Fibroblast of pulmonary artery (primary cell): ENCODE measurements at regions not wholly inside any gene's neighbourhood (a gene's known extent, or its start where the extent isn't known, plus 50 kb on each side); places are given as distances from the start of the nearest gene placed in this dataset.

ENCODE experiments used
- DNase-seq: peaks from one replicate; pipeline ENCODE4 v3.0.0-alpha.2; 2010; ENCODE audit warnings: low read depth
- H3K4me3 ChIP-seq: replicated peaks from 2 replicates; pipeline ENCODE4 v1.5.1; 2011; ENCODE audit warnings: low read depth, mild to moderate bottlenecking, control low read depth, low read length, moderate library complexity
- TF ChIP-seq, protein P1 (sequence below): IDR thresholded peaks from 2 replicates; pipeline ENCODE4 v1.5.1; 2011; ENCODE audit warnings: mild to moderate bottlenecking, control low read depth, low read length, inconsistent platforms; ENCODE audit errors: missing control alignments

DNA sequence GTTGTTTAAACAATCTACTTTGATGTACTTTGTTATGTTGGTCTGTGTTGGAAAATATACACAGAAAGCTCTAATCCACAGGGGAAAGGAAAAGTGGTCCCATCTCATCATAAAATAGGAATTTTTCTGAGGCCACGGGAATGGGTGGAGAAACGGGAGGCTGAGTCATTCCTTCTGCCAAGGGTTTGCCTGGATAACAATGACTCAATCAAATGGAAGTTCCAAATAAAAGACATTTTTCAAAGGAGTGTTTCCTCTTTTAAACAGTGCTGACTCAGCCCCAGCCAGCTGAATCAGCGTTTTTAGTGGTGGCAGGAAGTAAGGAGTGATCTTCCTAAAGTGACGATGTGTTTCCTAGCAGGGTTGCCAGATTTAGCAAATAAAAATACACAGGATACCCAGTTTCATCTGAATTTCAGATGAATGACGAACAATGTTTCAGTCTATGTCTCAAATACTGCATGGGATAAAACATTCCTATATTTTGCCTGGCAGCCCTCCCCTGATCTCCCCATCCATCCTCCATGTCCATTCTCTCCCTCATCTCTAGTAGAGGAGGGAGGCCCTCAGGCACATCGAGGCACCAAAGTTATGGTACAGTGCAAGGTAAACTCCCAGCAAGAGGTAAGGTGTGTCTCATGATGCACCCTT is 345.4 kb upstream of the GATB start:
- peak; percentile 95 for DNase-seq
- TF ChIP-seq, protein P1, sequence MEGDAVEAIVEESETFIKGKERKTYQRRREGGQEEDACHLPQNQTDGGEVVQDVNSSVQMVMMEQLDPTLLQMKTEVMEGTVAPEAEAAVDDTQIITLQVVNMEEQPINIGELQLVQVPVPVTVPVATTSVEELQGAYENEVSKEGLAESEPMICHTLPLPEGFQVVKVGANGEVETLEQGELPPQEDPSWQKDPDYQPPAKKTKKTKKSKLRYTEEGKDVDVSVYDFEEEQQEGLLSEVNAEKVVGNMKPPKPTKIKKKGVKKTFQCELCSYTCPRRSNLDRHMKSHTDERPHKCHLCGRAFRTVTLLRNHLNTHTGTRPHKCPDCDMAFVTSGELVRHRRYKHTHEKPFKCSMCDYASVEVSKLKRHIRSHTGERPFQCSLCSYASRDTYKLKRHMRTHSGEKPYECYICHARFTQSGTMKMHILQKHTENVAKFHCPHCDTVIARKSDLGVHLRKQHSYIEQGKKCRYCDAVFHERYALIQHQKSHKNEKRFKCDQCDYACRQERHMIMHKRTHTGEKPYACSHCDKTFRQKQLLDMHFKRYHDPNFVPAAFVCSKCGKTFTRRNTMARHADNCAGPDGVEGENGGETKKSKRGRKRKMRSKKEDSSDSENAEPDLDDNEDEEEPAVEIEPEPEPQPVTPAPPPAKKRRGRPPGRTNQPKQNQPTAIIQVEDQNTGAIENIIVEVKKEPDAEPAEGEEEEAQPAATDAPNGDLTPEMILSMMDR, result no peak
- no peak overlapping the region for H3K4me3 ChIP-seq

DNA sequence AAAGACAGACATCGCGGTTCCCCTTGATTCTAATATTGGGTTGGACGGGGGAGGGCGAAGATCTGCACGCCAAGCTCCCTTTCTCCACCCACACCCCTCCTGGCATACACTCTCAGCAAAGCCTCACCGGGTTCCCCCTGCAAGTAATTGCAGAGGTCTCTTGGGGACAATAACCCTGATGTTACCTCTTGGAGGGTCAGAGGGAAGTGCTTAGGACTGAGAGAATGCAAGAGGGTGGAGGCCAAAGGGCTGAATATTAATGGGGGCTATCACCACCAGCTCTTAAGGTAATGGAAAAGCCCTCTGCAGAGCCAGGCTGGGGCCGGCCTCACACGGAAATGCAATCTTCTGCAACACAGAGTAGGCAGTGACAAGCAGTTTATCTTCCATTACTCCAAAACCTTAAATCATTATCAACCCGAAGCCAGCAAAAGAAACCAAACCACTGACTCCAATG is 344.1 kb upstream of the GATB start:
- TF ChIP-seq, protein P1, result no peak
- no peak overlapping the region for H3K4me3 ChIP-seq
- no peak for DNase-seq

DNA sequence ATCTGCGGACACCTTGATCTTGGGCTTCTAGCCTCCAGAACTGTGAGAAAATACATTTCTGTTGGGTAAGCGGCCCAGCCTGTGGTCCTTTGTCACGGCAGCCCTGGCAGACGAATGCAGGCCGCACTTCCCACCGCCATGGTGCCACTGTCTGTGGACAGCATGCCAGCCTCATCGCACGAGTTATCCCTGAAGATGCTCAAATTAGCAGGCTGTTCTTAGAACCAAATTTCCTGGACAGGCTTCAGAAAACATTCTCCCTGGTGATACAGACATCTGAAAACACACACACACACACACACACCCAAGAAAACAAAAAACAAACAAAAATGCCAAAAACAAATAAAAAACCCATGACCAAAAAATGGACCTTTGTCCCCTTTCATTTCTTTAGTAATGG is 343.5 kb upstream of the GATB start:
- H3K4me3 ChIP-seq, result no peak overlapping the region
- no peak for DNase-seq
- TF ChIP-seq, protein P1, result no peak

DNA sequence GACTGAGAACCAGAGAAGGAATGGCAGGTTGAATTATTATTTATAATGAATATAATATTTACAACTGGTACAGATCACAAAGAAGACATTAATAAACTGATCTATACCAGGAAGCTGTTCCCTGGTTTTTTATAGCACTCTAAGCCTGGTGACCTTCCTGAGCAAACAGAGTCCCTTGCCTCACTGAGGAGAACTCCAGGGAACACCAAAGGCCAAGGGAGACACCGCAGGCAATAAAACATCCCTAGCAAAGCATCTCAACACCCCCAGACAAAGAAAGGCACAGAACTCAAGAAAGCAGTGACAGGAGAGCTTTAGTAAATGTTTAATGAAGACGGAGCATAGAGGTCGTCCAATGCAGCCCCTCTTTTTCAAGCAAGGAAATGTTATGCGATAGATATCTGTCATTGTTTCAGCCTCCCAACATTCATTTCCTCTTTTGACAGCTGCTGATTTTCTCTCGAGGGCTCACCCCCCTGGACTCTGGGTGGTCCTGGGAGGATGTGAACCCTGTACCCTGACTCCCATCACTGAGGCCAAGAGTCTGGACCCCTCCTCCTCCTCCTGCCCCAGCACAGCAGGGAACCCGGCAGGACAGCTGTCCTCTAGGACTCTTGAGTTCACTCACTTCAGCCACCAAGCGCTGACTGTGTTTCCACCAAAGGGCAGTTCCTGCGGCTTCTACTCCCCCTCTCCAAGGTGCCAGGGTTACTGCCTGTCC is 342.5 kb upstream of the GATB start:
- H3K4me3 ChIP-seq, result no peak overlapping the region
- no peak for DNase-seq
- TF ChIP-seq, protein P1, result no peak

DNA sequence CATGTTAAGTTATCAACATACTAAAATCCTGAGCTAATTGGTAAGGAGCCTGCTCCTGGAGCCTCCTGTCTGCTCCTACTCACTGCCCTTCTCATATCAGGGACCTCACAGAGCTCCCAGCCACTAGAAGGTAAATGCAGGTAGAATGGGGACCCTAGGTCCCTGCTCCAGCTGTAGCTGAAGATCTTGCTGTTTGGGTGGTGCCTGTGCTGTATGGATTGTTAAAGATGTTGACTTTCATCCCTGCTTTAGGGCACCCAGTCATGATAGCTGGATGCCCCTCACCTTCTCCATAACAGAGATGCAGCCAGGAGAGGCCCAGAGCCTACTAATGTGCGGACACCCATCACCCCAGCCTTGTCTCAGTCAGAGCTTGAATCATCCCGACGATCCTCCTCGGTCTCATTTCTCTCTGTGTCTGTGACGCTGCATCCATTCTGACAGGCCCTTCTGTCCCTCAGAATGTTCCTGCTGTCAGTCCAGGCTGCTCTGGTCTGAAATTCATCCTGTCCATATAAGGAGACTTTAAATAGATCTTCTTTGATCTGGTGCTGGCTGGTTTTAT is 341.7 kb upstream of the GATB start:
- DNase-seq, result no peak
- TF ChIP-seq, protein P1, result no peak
- H3K4me3 ChIP-seq, result no peak overlapping the region

DNA sequence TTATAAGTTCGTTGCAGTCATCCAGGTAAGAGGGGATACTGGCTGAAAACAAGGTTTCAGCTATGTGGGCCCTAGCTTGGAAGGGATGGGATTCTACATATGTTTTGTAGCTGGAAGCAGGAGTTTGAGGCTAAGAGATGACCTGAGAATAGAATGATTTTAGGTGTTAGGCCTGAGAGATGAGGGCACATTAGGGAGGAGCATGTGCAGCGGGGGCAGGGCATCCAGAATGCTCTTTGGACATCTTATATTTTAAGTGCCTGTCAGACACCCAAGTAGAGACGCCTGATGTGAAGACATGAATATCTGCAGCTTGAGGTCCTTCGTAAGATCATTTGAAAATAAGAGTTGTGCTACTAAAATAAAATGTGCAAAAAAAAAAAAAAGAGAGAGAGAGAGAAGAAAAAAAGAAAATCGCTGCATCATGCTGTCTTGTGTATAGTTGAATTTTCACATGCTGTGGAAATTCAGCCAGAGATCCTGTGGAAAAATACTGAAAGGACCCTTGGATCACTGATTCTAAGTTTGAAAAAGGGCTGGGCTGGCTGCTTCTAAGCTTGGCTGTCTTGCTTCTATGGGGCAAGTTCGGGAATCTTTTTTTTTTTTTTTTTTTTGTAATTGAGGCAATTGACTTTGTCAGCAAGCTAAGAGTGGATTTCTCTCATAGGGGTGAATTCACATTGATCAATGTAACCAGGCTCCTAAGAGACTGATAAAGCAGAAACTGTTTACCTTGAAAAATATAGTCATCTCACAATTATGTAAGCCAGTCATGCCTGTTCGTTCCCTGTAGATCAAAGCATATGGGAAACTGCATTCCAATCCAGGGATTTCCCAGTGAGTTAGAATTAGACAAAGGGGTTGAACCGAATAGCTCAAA is 341.0 kb upstream of the GATB start:
- H3K4me3 ChIP-seq, result no peak overlapping the region
- DNase-seq, result no peak
- TF ChIP-seq, protein P1, result no peak
